Activated CD8-positive, alpha-beta memory T cell treated with anti-CD3 and anti-CD28 coated beads for 4 hours (primary cell): ENCODE measurements at regions not wholly inside any gene's neighbourhood (a gene's known extent, or its start where the extent isn't known, plus 50 kb on each side); places are given as distances from the start of the nearest gene placed in this dataset.
A peak's percentile ranks its signal among the peaks of the same experiment; 100 is the strongest.
"Not testable (repeated sequence)": the region's sequence is repeated elsewhere in the genome, so short reads cannot be mapped to it uniquely, and the experiment has no call there.

Experiments
- DNase-seq, 2 donors: peaks; one replicate each; pipeline ENCODE4 v3.0.0-alpha.2; 2020; ENCODE audit warnings: low read depth in 2 of 2

DNA sequence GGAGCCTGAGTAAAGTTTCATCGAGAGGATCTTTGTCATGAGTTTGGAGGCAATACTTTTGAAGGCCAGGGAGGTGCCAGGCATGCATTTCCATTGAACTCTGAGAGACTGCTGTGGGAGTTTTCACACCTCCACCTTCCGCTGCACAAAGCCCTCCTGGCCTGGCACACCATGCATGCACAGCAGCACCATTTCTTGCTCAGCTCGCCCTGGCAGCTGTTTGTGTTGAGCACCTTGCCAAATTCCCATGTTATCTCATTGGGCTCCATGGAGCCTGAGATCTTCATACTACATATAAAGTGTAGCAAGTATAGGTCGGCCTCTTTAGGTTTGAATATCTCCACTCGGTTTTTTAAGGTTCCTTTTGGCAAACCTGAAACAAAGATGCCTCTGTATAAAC lies 125.7 kb upstream of the CLINT1 start:
- DNase-seq = no peak

DNA sequence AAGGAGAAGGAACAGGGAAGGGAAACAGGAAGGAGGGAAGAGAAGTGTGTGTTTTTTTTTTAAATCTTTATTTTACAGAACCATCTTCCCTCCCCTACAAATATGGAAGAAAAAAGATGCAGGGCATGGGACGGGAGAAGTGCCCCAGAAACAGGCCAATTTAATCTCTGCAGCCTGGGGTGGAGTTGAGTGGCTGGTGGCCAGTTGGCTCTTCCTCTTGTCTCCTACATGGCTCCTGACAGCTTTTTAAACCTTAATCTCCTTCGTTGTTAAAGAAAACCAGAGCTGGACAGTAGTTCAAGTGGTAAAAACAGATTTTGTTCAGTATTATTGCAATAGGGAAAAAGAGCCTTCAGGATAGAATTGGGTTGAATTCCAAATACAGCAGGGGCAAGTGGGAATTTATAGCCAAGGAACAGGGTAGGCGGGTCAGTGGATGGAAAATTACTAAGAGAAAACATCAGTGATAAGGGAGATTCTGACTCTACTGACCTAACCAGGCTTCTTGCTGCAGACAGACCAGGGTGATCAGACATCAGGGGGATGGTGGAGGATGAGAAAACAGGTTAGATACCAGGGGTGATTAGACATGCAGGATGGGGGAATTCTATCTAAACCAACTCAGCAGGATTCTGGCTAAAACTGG lies 125.1 kb upstream of the CLINT1 start:
- DNase-seq = no peak

DNA sequence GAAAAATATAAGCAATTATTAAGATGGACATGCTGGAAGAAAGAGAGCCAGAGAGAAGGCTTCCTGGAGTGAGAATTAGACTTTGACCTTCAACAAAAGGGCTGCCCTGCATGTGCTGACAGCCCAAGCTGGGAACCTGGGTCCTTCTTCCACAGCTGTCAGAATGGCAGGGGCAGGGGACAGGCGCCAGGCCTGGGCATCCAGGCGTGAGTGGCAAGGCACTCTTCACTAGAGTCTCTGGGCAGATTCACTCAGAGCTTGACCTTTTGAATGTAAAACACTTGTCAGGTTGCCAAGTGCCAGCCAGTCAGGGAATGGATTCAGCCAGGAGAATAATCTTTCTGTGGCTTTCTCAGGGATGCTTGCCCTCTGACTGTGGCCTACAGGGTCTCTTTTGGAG lies 119.1 kb upstream of the CLINT1 start:
- no peak for DNase-seq

DNA sequence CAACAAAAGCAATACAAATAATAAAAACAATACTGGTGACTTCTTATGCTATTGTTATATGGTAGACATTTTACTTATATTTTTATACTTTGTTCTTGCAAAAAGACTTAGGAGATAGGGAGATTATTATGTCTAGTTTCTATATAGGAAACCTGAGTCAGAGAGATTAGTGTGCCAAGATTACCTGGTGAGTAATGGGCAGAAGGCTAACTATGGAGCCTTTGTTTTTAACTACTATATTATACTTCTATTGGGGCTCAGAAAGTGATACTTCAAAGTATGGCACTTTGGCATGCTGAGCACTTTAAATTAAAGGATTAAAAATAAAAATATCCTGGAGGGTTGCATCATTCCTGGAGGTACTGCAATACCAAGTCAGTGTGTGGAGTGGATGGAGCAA lies 117.5 kb upstream of the CLINT1 start:
- no peak for DNase-seq

DNA sequence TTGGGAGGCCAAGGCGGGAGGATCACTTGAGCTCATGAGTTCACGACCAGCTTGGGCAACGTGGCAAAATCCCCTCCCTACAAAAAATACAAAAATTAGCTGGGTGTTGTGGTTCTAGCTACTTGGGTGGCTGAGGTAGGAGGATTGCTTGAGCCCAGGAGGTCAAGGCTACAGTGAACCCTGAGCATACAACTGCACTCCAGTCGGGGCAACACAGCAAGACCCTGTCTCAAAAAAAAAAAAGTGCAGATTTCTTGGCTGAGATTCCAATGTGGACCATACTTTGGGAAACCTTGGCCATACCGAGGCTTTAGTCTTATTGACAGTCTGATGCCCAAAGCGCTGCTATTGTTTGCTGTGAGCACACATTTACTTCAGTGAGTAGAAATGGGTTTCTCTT lies 113.6 kb upstream of the CLINT1 start:
- no peak for DNase-seq

DNA sequence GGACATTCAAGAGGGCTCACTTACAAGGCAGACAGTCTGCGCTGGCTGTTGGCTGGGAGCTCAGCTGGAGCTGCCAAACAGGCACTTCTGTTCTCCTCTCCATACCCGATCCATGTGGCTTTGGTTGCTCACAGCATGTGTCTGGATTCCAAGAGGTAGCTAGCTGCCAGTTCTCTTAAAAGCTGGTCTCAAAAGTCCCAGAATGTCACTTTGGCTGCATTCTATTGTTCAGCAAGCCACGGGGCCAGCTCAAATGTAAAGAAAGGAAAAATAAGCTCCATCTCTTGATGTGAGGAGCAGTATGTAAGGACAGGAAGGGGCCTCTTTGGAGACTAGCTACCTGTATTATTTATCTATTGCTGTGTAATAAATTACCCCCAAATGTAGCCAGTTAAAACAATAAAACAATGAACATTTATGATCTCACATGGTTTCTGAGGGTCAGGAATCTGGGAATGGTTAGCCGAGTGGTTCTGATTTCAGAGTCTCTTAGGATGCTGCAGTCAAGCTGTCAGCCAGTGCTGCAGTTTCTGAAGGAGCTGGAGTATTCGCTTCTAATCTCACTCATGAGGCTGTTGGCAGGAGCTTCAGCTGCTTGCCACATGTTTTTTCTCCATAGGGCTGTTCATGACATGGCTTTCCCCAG lies 112.7 kb upstream of the CLINT1 start:
- no peak for DNase-seq

DNA sequence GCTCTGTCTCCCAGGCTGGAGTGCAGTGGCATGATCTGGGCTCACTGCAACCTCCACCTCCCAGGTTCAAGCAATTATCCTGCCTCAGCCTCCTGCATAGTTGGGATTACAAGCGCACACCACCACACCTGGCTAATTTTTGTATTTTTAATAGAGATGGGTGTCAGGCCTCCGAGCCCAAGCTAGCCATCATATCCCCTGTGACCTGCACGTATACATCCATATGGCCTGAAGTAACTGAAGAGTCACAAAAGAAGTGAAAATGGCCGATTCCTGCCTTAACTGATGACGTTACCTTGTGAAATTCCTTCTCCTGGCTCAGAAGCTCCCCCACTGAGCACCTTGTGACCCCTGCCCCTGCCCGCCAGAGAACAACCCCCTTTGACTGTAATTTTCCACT lies 109.6 kb upstream of the CLINT1 start:
- DNase-seq = not testable (repeated sequence)

DNA sequence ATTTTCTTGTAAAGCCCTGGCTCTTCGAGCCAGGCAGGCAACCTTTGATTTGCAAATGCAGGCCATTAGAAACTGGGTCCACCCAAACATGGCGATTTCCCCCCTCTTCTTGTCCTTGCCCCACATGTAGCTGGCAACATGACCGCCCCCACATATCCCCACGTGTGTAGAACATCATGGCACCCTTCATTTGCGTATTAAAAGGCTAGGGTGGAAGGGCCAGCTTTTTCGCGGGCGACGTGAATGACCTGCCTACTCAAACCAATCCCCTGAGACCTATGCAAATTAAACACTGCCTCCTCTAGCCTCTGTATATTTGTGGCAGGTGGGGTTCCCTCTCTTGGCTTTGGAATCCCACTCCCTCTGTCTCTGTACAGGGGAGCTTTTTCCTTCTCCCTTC lies 107.0 kb upstream of the CLINT1 start:
- no peak for DNase-seq

DNA sequence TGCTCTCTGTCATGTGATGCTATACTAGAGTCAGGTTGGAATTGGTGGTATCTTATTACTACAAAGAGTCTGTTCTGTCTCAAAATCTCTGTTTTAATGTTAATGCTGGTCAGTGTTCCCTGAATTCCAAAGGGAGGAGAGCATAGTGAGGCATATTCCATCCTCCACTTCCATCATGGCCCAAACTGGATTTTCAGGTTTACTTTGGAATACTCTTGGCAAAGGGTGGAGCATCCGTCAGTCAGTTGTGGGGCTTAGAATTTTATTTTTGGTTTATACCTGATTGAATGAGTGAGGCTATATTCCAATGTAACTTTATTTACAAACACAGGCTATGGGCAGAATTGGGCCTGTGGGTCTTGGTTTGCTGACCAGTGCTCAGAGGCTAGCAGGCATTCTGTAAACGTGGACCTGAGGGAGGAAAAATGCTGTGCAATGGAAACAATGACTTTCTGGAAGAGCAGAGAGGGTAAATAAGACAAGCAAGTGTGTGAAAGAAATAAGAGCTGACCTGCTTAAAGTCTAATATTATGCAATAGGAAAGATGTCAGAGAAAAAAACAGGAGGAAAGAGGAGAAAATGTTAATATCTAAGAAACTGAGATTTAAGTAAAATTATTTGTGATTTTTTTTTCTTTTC lies 106.2 kb upstream of the CLINT1 start:
- DNase-seq = no peak

DNA sequence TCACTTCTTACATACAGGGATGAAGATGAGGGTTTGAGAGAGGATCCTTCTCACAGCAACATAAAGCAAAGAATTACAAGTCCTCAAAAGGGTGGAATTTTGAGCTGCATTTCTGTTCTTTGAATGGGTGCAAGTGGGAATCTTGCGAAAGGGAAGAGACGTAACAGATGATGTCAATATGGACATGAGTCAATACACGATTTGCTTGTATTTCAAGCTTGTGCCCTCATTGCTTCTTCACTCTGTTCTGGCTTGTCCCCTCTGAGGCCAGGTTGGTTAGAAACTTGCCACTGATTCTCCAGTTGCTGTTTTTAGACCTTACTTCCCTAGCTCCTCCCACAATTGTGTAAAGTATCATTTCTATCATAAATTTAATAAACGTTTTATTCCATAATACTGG lies 104.8 kb upstream of the CLINT1 start:
- DNase-seq = no peak

DNA sequence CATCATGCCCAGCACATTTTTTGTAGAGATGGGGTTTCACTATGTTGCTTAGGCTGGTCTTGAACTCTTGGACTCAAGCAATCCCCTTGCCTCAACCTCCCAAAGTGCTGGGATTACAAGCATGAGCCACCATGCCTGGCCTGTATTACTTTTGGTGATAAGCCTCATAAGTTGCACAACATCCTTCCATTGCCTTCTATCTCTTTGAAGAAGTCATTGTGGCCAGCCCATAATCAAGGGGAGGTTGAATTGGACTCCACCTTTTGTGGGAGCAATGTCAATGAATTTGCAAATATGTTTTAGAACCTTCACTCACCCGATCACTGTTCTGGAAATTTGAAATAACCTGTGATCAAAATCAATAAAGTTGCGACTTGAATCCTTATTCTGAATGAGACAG lies 104.3 kb upstream of the CLINT1 start:
- no peak for DNase-seq

DNA sequence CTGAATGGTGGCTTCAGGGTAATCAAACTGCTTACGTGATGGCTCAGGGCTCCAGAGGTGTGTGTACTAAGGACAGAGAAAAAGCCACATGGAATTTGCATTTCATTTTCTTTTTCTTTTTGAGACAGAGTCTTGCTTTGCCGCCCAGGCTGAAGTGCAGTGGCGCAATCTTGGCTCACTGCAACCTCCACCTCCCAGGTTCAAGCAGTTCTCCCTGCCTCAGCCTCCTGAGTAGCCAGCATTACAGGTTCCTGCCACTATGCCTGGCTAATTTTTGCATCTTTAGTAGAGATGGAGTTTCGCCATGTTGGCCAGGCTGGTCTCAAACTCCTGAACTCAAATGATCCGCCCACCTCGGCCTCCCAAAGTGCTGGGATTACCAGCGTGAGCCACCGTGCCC lies 103.7 kb upstream of the CLINT1 start:
- not testable (repeated sequence) for DNase-seq

DNA sequence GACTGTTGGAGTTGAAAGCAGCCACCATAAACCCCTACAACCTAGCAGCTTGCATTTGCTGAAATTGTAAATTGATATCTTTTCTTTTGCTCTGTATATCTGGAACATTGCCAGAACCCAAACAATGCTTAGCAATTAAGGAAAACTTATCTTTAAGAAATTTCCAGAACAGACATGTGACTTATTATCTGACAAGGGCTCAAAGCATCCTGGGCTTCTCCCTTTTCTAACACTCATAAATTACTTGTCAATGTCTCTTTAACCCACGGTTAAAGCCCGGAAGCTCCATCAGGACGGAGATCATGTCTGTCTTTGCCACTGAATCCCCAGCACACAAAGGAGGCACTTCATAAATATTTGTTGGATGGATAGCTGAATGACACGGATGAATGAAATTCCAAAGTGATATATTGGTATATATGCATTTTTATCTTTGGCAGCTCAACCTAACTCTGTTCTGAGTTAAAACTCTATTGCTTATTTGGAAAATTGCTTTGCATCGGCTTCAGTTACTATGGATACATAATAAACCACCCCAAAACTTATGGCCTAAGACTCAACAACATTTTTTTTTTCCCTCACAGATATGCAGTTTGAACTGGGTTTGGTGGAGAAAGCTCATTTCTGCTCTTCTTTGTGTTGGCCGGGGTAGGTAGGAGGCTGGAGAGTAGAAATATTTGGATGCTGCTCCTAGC lies 103.1 kb upstream of the CLINT1 start:
- no peak for DNase-seq

DNA sequence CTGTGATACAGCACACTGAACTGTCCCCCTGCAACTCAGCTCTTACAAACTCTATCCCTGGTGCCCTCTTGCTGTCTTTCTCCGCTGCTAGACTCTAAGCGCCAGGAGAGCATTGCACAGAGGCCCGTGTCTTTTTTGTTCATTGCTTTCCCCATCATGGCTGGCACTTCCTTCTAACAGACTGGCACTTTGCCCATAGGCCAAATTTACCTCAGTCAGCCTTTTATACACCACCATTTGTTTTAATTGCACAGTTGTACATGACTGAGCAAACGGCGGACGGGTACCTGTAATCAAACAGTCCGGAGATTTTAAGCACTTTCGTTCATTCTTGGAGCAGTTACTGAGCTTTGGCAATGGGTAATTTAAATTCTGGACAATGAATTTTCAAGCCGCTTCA lies 102.2 kb upstream of the CLINT1 start:
- no peak for DNase-seq

DNA sequence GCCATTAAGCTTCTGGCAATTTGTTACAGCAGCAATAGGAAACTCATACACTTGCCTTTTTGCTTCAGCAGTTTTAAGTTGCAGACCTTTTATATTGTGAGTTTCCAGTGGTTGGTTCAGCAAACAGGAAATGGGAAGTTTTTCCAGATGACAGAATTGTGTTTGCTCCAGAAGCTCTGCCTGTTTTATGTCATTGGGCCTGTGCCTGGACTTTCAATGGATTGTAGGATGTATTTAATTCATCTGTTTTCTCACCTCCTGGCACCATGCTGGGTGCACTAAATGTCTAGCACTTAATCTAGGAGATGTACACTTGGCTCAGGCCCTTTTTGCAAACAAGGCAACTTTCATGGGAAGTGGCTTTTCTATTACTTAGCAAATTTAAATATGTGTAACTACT lies 100.4 kb upstream of the CLINT1 start:
- no peak for DNase-seq

DNA sequence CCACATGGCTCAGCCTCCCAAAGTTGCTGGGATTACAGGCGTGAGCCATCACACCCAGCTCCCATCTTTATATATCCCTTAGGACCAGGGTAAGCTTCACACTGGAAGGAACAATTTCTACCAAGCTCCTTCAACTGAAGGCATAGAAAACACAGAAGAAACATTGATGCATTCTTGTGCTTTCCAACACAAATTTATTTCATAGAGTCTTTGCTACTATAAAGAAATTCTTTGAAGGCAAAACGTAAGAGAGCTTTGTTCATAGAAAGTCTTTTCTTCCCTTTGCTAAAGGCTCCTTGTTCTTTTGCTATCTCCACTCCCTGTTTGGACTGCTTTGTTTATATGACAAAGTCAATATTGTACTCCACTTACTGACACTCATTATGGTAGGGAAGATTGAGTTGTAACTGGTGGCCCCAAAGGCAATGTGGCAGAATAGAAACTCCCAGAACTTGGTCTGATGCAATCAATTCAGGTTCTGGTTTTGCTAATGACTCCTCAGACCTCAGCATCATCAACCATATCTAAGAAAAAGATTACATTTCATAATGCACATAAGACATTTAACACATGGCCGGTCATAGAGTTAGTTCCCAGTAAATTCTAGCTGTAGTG lies 97.4 kb upstream of the CLINT1 start:
- DNase-seq = no peak

DNA sequence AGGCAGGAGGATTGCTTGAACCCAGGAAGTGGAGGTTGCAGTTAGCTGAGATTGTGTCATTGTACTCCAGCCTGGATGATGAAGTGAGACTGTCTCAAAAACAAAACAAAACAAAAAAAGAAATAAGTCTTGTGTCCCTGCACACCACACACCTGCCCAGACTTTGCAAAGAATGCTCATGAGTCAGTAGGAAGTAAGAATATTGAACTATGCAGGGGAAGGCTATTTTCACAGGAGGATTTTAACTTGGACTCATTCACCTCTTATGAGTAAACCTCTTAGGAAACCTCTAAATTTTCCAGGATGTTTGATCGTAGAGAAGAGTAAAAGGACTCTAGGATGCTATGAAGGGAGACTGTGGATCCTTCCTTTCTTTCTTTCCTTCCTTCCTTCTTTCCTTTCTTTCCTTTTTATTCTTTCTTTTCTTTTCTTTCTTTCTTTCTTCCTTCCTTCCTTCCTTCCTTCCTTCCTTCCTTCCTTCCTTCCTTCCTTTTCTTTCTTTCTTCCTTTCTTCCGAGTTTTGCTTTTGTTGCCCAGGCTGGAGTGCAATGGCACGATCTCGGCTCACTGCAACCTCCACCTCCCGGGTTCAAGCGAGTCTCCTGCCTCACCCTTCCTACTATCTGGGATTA lies 96.7 kb upstream of the CLINT1 start:
- DNase-seq = no peak

DNA sequence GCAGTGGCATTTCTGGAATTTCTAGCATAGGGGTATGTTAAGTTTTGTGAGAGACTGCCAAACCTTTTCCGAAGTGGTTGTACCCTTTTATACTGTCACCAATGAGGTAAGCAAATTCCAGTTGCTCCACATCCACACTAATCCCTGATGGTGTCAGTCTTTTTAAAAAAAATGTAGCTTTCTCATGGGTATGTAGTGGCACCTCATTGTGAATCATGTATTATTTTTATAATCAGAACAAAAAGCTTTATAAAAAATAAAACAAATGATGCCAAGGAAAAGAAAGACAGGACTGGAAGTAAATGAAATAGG lies 93.4 kb upstream of the CLINT1 start:
- no peak for DNase-seq

DNA sequence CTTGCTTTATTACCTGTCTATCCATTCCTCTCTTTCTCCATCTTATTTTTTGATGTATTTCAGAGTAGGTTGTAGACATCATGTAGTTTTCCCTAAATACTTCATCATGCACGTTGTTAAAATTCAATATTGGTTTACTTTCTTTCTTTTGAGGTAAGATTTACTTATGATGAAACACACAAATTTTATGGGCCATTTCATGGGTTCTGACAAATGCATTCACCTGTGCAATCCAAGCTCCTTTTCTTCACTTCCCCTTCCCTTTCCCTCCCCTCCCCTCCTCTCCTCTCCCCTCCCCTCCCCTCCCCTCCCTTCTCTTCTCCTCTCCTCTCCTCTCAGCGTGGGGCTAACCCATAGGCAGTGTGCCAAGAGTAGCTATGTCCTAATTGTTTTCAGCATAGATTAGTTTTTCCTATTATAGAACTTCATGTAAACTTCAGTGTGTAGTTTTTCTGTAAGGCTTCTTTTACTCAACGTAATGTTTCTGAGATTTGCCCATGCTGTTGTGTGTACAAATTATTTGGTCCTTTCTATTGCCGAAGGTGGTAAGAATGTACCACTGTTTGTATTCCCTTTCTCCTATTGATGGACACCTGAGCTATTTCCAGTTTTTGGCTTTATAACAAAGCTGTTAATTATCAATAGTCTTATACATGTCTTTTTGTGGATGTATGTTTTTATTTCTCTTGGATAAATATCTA lies 92.9 kb upstream of the CLINT1 start:
- DNase-seq = no peak

DNA sequence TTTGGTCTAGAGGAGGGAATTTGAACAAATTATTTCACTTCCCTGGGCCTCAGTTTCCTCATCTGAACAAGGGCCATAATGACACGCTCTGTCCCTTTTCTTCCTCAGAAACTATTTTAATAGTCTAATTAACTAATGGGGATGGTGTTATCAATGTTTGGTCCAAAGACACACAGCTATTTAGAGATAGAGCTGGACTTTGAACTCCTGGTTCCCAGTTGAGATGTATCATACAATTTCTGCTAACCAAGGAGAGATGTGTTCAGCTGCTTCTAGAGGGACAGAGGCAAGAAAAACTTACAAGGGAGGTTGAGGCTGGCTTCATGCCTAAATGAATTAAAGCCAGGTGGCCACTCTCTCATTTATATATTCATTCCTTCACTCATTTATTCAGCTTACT lies 90.6 kb upstream of the CLINT1 start:
- DNase-seq = no peak

DNA sequence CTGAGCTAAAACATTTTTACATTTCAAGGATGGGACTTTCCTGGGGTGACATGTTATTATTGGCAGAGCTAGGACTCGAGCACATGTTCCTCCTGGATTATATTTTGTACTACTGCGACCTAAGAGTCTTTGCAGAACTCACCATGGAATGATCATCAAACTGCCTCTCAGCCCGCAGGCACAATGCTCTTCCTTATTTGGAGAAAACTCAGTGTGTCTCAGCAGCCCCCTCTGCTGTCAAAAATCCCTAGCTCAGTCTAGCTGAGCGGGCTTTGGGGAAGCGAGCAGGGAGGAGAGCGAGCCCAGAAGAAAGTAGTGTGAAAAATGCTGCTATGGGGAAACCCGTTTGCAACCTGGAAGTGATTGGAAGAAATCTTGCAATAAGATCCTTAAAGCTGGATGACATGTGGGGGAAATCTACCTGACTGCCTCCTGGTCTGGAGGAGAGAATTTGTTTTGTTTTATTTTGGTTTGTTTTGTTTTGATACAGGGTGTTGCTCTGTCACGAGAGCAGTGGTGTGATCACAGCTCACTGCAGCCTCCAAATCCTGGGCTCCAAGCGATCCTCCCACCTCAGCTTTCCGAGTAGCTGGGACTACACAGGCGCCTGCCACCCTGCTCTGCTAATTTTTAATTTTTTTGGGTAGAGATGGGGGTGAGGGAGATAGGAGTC lies 89.9 kb upstream of the CLINT1 start:
- peak; percentile 49 to 62 for DNase-seq
